ENCODE measurements at regions not wholly inside any gene's neighbourhood (a gene's known extent, or its start where the extent isn't known, plus 50 kb on each side); places are given as distances from the start of the nearest gene placed in this dataset.

DNA sequence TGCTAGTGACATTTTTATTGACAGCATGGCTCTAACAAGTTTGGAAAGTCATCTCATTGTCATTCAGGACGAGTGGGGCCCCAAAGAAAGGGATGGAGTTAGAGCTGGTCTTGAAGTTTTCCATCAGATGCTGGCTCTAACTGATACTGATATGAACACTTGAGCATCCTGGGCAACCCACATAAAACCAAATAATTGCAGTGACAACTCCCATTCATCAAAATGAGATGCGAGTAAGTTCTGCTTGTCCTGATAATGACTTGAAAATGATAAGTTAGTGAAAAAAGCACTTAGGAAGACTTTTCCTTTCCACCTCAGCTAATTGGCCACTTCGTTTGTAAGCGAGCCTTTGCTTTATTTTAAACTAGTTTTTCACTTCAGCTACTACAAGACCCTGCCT lies 147.6 kb downstream of the SP3 start:
- no peak overlapping the region for H4K8ac ChIP-seq (replicated peaks; ENCODE audit: insufficient read length, low read depth, low read length)
- Mint-ChIP-seq H3K27ac (no peak overlapping the region), H3K27me3 (ENCODE audit: low read depth) (peaks cover 7% of the 10 kb centered on the region), H3K4me1 (no peaks in the 10 kb centered on the region; a peak in 1 of 4 replicates), H3K4me3 (no peak overlapping the region), H3K9me3 (peaks cover 0 to 2% of the 10 kb centered on the region in 2 experiments; a peak in 1 of 5 replicates), H3K36me3 (ENCODE audit: insufficient read depth in 1 of 3, low read depth in 3 of 3) (no peaks in the 10 kb centered on the region; a peak in 1 of 7 replicates)
- no peak overlapping the region for H2BK12ac ChIP-seq (ENCODE audit: insufficient read length, low read depth, low read length)
- no peak overlapping the region for H4K91ac ChIP-seq (ENCODE audit: insufficient read length, low read depth, low read length)
- H2BK120ac ChIP-seq (ENCODE audit: low read depth, low read length, poor library complexity, severe bottlenecking) = no peak overlapping the region
- H3K9me3 ChIP-seq (ENCODE audit: control insufficient read depth, low read depth, low read length) = no peaks in the 10 kb centered on the region
- H2AFZ ChIP-seq (ENCODE audit: low read length) = no peak overlapping the region
- H2BK5ac ChIP-seq (ENCODE audit: insufficient read length, low read length) = no peak overlapping the region
- H3K4ac ChIP-seq (ENCODE audit: low read depth, low read length) = no peak overlapping the region
- no peak overlapping the region for H2AK5ac ChIP-seq (ENCODE audit: insufficient read length, low read length)
- H3K4me1 ChIP-seq (ENCODE audit: insufficient read depth, low read length) = no peaks in the 10 kb centered on the region; the same call in 1 of the 2 replicates
- H3K9ac ChIP-seq (ENCODE audit: extremely low read depth, insufficient read length, low read length) = no peak overlapping the region
- no peak for DNase-seq
- no peaks in the 10 kb centered on the region for H4K20me1 ChIP-seq (ENCODE audit: control insufficient read depth, insufficient read depth, insufficient read length)
- no peak overlapping the region for H3K18ac ChIP-seq (ENCODE audit: insufficient read length, low read depth, low read length)
- H3K14ac ChIP-seq (ENCODE audit: insufficient read depth, low read length) = no peak overlapping the region
- no peak overlapping the region for H3K4me2 ChIP-seq (ENCODE audit: insufficient read depth, insufficient read length, low read length)
- H4K5ac ChIP-seq (ENCODE audit: insufficient read length, low read depth, low read length) = no peak overlapping the region
- TF ChIP-seq, protein P1, sequence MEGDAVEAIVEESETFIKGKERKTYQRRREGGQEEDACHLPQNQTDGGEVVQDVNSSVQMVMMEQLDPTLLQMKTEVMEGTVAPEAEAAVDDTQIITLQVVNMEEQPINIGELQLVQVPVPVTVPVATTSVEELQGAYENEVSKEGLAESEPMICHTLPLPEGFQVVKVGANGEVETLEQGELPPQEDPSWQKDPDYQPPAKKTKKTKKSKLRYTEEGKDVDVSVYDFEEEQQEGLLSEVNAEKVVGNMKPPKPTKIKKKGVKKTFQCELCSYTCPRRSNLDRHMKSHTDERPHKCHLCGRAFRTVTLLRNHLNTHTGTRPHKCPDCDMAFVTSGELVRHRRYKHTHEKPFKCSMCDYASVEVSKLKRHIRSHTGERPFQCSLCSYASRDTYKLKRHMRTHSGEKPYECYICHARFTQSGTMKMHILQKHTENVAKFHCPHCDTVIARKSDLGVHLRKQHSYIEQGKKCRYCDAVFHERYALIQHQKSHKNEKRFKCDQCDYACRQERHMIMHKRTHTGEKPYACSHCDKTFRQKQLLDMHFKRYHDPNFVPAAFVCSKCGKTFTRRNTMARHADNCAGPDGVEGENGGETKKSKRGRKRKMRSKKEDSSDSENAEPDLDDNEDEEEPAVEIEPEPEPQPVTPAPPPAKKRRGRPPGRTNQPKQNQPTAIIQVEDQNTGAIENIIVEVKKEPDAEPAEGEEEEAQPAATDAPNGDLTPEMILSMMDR (conservative IDR thresholded peaks at IDR 0.05) = no peak
- H3T11ph ChIP-seq (ENCODE audit: low read length) = no peak overlapping the region
- H3K56ac ChIP-seq (ENCODE audit: insufficient read length, low read depth, low read length) = no peak overlapping the region
- WGBS (ENCODE audit: extremely low coverage, insufficient read length, low lambda C conversion rate) = no CpG with 5 or more reads among the region's 4 CpGs
- H3K79me1 ChIP-seq (ENCODE audit: insufficient read depth, low read depth, low read length, poor library complexity, severe bottlenecking) = no peaks in the 10 kb centered on the region
- H3K79me2 ChIP-seq (ENCODE audit: insufficient read depth, low read length) = no peaks in the 10 kb centered on the region
- H3K27me3 ChIP-seq (ENCODE audit: insufficient read depth, low read length) = no peaks in the 10 kb centered on the region
- no peak overlapping the region for H3K23ac ChIP-seq (ENCODE audit: insufficient read length, low read depth, low read length)
- H2BK20ac ChIP-seq (ENCODE audit: low read depth, low read length, poor library complexity, severe bottlenecking) = no peak overlapping the region
- no peak overlapping the region for H2BK15ac ChIP-seq (ENCODE audit: low read depth, low read length)
- H3K23me2 ChIP-seq (ENCODE audit: insufficient read length, low read depth, low read length, poor library complexity, severe bottlenecking) = no peaks in the 10 kb centered on the region
- no peak overlapping the region for H3K27ac ChIP-seq (ENCODE audit: insufficient read length, low read depth, low read length)
